Transverse colon (tissue), 4 donors: ENCODE measurements at regions not wholly inside any gene's neighbourhood (a gene's known extent, or its start where the extent isn't known, plus 50 kb on each side); places are given as distances from the start of the nearest gene placed in this dataset.

Source experiments
- CTCF ChIP-seq, 5 experiments: fragments of 200-600 bp in 3 of 5; fragments of 450-650 bp in 2 of 5; sonication (generic) in 3 of 5; IDR thresholded peaks; 1 replicate in 2 of 5; 2 replicates in 3 of 5; pipeline ENCODE4 v1.5.1; 2016 to 2017; ENCODE audit warnings: antibody characterized with exemption in 5 of 5, inconsistent platforms in 3 of 5, mild to moderate bottlenecking in 2 of 5, moderate library complexity in 1 of 5
- EP300 ChIP-seq: sonication (generic); formaldehyde crosslinking; IDR thresholded peaks from one replicate; pipeline ENCODE4 v1.6.1; 2017; ENCODE audit warnings: antibody characterized with exemption, low read depth
- POLR2A ChIP-seq: fragments of 450-650 bp; IDR thresholded peaks from one replicate; pipeline ENCODE4 v1.6.1; 2016; ENCODE audit warnings: antibody characterized with exemption, mild to moderate bottlenecking, moderate library complexity
- POLR2AphosphoS5 ChIP-seq, 3 donors: sonication (generic); formaldehyde crosslinking; IDR thresholded peaks; one replicate each; pipeline ENCODE4 v1.6.1; 2016; ENCODE audit warnings: antibody characterized with exemption in 3 of 3

- TF ChIP-seq EP300, result no peak
- TF ChIP-seq CTCF (IDR thresholded peaks at IDR 0.05), result no peak
- no peak for TF ChIP-seq POLR2A
- no peak for TF ChIP-seq POLR2AphosphoS5 (IDR thresholded peaks at IDR 0.05)
These were observed 345.4 kb downstream of the ADAM29 start for GRCh38 chr4:175263537-175263936.
